ENCODE measurements at regions not wholly inside any gene's neighbourhood (a gene's known extent, or its start where the extent isn't known, plus 50 kb on each side); places are given as distances from the start of the nearest gene placed in this dataset.

- Histone ChIP-seq H3K36me3 (replicated peaks in 1 of 2) (no peaks in the 10 kb centered on the region), H3K27ac (peak overlapping the region in 1 of 5 donors; percentile 87)
- WGBS, 4 donors, result 66 to 75% (median 70%) methylated on average over 4 of the region's 4 CpGs
Measured at GRCh38 chr18:22605736-22606135, 188.0 kb upstream of the CTAGE1 start.

GRCh38 chr18:22606563-22607283 lies 189.0 kb upstream of the CTAGE1 start:
- Histone ChIP-seq H3K36me3 (replicated peaks in 1 of 2) (no peaks in the 10 kb centered on the region), H3K27me3 (no peaks in the 10 kb centered on the region), H3K4me3 (no peak overlapping the region), H3K9me3 (replicated peaks in 1 of 3) (no peaks in the 10 kb centered on the region), H3K4me1 (replicated peaks in 1 of 2) (peaks cover 6 to 35% of the 10 kb centered on the region in 2 donors), H3K27ac (peak overlapping the region in 1 of 5 donors; percentile 24)
- no peak for TF ChIP-seq POLR2A (IDR thresholded peaks at IDR 0.05)
- TF ChIP-seq CTCF (IDR thresholded peaks at IDR 0.05), result no peak
- 81 to 86% (median 85%) methylated on average over 6 to 7 of the region's 7 CpGs for WGBS, 4 donors
- peak in 1 of 7 donors; percentile 86 for DNase-seq
- intact Hi-C loops (cut with DNase I), result no loop called here

More at GRCh38 chr18:22605736-22606135, 188.0 kb upstream of the CTAGE1 start:
- intact Hi-C loops (cut with DNase I), result no loop called here
- Histone ChIP-seq H3K27me3 (no peaks in the 10 kb centered on the region), H3K4me3 (no peak overlapping the region), H3K9me3 (replicated peaks in 1 of 3) (no peaks in the 10 kb centered on the region), H3K4me1 (replicated peaks in 1 of 2) (peaks cover 6 to 35% of the 10 kb centered on the region in 2 donors)
- TF ChIP-seq CTCF (IDR thresholded peaks at IDR 0.05), result no peak
- no peak for TF ChIP-seq POLR2A (IDR thresholded peaks at IDR 0.05)
- no peak for DNase-seq

GRCh38 chr18:22607284-22607635 lies 189.5 kb upstream of the CTAGE1 start:
- no peak for DNase-seq
- Histone ChIP-seq H3K36me3 (replicated peaks in 1 of 2) (no peaks in the 10 kb centered on the region), H3K27ac (no peak overlapping the region), H3K4me3 (no peak overlapping the region), H3K9me3 (replicated peaks in 1 of 3) (no peaks in the 10 kb centered on the region), H3K4me1 (replicated peaks in 1 of 2) (peaks cover 6 to 40% of the 10 kb centered on the region in 2 donors), H3K27me3 (no peaks in the 10 kb centered on the region)
- TF ChIP-seq POLR2A (IDR thresholded peaks at IDR 0.05) (no peak), CTCF (IDR thresholded peaks at IDR 0.05) (no peak)
- intact Hi-C loops (cut with DNase I), result no loop called here
- WGBS, 4 donors, result 91 to 96% (median 94%) methylated on average over 6 of the region's 6 CpGs

- H3K27me3 ChIP-seq, result no peaks in the 10 kb centered on the region
- TF ChIP-seq CTCF (IDR thresholded peaks at IDR 0.05) (no peak), POLR2A (IDR thresholded peaks at IDR 0.05) (no peak)
- intact Hi-C loops (cut with DNase I), result no loop called here
- no peak overlapping the region for H3K4me3 ChIP-seq
- no peaks in the 10 kb centered on the region for H3K36me3 ChIP-seq (replicated peaks in 1 of 2)
- DNase-seq, result no peak
- no peaks in the 10 kb centered on the region for H3K9me3 ChIP-seq (replicated peaks in 1 of 3)
- peak overlapping the region in 2 of 5 donors; percentile 51 to 63 for H3K27ac ChIP-seq
- peaks cover 6 to 43% of the 10 kb centered on the region in 2 donors for H3K4me1 ChIP-seq (replicated peaks in 1 of 2)
- 12 to 43% (median 19%) methylated on average over 1 of the region's 1 CpG for WGBS, 4 donors
Measured at GRCh38 chr18:22608847-22609246, 191.1 kb upstream of the CTAGE1 start.

Data from adrenal gland (tissue), 9 donors.